Neural progenitor cell (in vitro differentiated cells): ENCODE measurements at regions not wholly inside any gene's neighbourhood (a gene's known extent, or its start where the extent isn't known, plus 50 kb on each side); places are given as distances from the start of the nearest gene placed in this dataset.

Experiments used
- EZH2phosphoT487 ChIP-seq: fragments of 200-600 bp; sonication (generic); IDR thresholded peaks from 2 replicates; pipeline ENCODE4 v1.6.1; 2017; ENCODE audit warnings: antibody characterized with exemption
- TF ChIP-seq, protein P1 (sequence below): fragments of 200-600 bp; sonication (generic); IDR thresholded peaks from 2 replicates; pipeline ENCODE4 v1.5.1; 2017; ENCODE audit warnings: antibody characterized with exemption, mild to moderate bottlenecking

DNA sequence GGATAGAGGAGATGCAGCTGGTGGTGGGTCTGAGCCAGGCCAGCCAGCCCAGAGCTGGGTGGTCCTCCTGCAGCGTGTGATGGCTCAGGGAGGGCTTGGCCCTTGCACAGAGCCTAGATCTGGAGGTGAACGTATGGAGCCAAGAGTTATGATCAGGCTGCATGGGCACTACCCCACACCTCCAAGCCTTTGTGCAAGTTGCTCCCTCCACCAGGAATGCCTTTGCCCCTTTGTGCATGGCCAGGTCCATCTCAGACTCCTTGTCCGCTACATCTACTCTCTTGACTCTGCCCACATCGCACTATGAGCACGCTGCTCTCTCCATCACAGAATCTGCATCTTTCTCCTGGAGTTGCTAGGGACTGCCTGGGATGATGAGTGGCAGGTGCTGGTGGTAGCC lies 895.7 kb downstream of the TBC1D22A start:
- no peak for TF ChIP-seq EZH2phosphoT487
- TF ChIP-seq, protein P1, sequence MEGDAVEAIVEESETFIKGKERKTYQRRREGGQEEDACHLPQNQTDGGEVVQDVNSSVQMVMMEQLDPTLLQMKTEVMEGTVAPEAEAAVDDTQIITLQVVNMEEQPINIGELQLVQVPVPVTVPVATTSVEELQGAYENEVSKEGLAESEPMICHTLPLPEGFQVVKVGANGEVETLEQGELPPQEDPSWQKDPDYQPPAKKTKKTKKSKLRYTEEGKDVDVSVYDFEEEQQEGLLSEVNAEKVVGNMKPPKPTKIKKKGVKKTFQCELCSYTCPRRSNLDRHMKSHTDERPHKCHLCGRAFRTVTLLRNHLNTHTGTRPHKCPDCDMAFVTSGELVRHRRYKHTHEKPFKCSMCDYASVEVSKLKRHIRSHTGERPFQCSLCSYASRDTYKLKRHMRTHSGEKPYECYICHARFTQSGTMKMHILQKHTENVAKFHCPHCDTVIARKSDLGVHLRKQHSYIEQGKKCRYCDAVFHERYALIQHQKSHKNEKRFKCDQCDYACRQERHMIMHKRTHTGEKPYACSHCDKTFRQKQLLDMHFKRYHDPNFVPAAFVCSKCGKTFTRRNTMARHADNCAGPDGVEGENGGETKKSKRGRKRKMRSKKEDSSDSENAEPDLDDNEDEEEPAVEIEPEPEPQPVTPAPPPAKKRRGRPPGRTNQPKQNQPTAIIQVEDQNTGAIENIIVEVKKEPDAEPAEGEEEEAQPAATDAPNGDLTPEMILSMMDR, result no peak
